ENCODE measurements at regions not wholly inside any gene's neighbourhood (a gene's known extent, or its start where the extent isn't known, plus 50 kb on each side); places are given as distances from the start of the nearest gene placed in this dataset.
"Not testable (repeated sequence)": the region's sequence is repeated elsewhere in the genome, so short reads cannot be mapped to it uniquely, and the experiment has no call there.

- no peak for FAIRE-seq
These were observed 303.9 kb upstream of the DEFB112 start for GRCh38 chr6:50353603-50354002.

GRCh38 chr6:50358113-50358512 lies 308.4 kb upstream of the DEFB112 start:
- FAIRE-seq: no peak

- FAIRE-seq: no peak
These were observed 312.1 kb upstream of the DEFB112 start for GRCh38 chr6:50361641-50362331.

GRCh38 chr6:50362706-50363105 lies 313.0 kb upstream of the DEFB112 start:
- no peak for FAIRE-seq

- no peak for FAIRE-seq
These were observed 320.3 kb upstream of the DEFB112 start for GRCh38 chr6:50369996-50370395.

DNA sequence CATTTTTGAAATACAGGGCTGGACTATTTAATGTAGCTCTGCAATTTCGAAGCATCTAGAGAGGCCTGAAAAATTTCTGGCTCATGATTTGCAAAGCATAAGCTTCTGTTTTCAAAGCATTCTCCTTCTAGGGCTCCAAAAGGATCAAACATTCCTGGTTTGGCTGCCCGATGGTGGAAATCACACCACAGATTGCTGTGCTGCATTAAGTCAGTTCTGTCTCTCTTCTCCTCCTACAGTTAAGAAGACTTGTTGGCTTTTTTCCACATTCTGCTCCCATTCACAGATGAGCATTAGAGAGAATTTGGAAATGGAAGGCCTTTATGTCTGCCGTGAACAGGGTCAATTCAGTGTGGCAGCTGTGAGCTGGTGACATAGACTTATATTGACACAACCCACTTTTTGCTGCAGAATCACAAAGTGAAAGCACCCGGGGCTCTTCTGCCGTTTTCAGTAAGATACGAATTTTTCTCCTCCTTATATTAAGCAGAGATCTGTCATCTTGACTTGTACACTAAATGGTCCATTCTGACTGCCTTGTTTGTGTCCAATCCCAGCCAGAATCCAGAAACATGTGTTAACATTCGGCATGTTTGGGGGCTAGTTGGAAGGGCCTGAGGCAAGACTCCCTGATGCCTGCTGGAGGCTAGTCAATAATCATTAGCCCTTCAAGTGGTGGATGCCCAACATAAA lies 330.8 kb upstream of the DEFB112 start:
- FAIRE-seq: no peak

GRCh38 chr6:50381099-50381415 lies 331.3 kb upstream of the DEFB112 start:
- no peak for FAIRE-seq

DNA sequence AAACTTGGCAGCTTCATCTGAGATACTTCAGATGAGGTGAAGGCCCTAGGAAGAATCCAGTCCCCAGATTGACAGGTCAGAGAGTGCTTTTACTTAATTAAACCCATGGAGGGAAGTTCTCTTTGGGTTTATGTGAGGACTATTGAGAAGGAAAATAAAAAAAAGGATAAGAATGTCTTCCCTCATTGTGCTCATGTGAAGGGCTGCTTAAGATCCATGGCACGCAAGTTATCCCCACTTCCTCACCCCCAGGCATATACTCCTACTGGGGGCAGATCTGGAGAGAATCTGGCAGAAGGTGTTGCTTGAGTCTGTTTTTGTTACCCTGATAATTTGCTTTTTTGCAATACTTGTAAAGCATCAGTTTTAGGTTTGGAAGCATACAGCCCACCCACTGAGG lies 322.9 kb upstream of the TFAP2D start:
- FAIRE-seq: no peak

- not testable (repeated sequence) for FAIRE-seq
These were observed 319.2 kb upstream of the TFAP2D start for GRCh38 chr6:50394139-50394538.

- FAIRE-seq: no peak
These were observed 308.7 kb upstream of the TFAP2D start for GRCh38 chr6:50404643-50405042.

DNA sequence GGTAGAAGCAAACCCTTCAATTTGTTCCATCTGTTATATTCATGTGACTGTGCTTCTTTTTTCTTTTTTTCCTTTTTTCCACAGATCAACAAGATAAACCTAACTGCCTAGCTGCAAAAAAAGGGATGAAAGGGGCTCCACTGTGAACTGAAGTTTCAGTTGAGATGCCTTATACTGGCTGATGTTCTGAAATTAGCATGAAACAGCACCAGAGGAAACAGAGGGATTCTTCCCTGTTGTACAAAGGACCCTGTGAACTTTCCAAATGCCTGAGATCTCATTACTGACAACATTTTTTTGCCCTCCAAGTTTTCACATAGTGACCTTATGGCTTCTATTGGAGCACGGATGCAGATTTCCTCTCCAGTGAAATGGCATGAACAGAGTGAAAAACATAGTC lies 302.7 kb upstream of the TFAP2D start:
- no peak for FAIRE-seq

GRCh38 chr6:50421041-50421440 lies 292.3 kb upstream of the TFAP2D start:
- FAIRE-seq: not testable (repeated sequence)

DNA sequence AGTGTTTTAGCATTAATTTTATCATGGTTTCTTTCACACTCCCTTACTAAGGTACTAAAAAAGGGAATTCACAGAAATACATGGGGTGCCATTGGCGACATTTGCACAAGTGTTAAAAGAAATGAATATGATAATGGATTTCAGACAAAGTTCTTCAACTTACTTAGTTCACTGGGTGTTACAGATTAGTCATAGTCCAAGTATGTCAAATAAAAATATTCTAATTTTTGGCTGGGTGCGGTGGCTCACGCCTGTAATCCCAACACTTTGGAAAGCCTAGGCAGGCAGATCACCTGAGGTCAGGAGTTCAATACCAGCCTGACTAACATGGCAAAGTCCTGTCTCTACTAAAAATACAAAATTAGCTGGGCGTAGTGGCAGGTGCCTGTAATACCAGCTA lies 286.1 kb upstream of the TFAP2D start:
- no peak for FAIRE-seq

DNA sequence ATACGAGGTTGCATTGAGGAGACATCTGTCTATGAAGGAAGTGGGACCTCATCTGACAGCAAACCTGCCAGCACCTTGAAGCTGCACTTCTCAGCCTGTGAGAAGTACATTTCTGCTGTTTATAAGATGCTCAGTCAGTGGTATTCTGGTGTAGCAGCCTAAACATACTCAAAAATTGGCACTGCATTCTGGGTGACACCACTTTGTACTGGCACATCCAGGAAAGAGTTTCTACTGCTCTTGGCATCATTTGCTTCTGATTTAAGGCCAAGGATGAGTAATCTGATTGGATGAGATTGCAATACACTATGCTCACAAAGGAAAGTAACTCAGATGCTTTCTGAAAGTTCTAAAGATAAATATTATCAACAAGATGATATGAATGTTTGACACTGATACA lies 275.4 kb upstream of the TFAP2D start:
- no peak for FAIRE-seq

- no peak for FAIRE-seq
These were observed 270.7 kb upstream of the TFAP2D start for GRCh38 chr6:50442531-50443040.

DNA sequence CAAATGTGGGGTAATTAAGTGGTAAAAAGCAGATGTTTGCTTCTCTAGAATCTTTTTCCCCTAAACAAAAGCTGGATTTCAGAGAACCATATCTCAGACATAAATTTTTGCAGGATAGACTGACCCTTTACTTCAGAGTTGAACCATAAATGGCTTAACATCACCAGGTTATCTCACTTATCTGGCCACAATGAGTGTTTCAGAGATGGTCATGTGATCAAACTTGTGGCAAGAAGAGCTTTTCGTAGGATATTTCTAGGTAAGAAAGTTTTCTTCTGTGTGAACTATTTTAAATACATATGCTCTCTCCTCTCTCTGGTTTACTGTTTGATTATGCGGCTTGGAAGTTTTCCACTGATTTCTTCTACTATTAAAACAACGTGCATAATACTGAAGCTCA lies 270.2 kb upstream of the TFAP2D start:
- no peak for FAIRE-seq

- FAIRE-seq: no peak
These were observed 264.2 kb upstream of the TFAP2D start for GRCh38 chr6:50449128-50449527.

- FAIRE-seq: no peak
These were observed 261.4 kb upstream of the TFAP2D start for GRCh38 chr6:50451826-50452400.

GRCh38 chr6:50455029-50455428 lies 258.3 kb upstream of the TFAP2D start:
- FAIRE-seq: no peak

GRCh38 chr6:50457351-50457750 lies 256.0 kb upstream of the TFAP2D start:
- FAIRE-seq: no peak

GRCh38 chr6:50461696-50462095 lies 251.6 kb upstream of the TFAP2D start:
- no peak for FAIRE-seq

GRCh38 chr6:50463931-50464330 lies 249.4 kb upstream of the TFAP2D start:
- FAIRE-seq: no peak

DNA sequence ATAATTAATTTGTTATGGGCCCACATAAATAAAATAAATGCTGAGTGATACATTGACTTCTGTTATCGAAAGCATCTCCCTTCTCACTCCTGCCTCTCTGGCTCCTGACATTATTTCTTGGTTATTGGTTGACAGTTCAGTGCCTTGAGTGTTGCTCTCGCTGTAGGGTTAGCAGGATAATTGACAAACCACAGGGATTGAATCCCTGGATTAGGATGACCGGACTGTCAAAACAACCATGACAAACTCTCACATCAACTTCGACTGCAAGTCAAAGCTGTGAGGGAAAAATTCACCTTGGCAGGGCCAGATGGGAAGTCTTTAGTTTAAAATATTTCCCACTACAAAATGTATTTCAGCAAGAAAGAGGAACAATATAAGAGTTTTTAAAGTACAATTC lies 245.4 kb upstream of the TFAP2D start:
- FAIRE-seq: no peak

- no peak for FAIRE-seq
These were observed 242.3 kb upstream of the TFAP2D start for GRCh38 chr6:50471041-50471440.

All from colon (tissue), 2 donors.